ENCODE measurements at regions not wholly inside any gene's neighbourhood (a gene's known extent, or its start where the extent isn't known, plus 50 kb on each side); places are given as distances from the start of the nearest gene placed in this dataset.

DNA sequence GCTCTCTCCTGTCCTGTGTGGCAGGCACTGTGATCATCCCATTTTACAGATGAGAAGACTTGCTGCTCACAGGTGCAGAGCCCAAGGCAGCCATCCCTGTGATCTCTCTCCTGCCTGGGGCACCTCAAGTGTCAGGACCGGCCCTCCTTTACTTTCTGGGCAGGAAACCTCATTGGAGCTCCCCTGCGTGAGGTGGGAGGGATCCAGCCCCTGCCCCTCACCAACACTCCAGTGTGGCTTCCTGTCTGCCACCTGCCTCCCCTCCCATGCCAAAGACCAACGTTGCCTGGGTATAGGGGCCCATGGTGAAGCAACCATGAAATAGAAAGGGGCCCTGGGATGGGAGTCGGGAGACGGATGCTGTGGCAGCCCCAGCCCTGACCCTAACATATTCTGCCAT is 91.2 kb upstream of the MYL10 start:
- 83 to 88% methylated on average over 5 of the region's 5 CpGs for WGBS, 2 experiments (ENCODE audit: low coverage in 1 of 2, low lambda C conversion rate in 2 of 2, missing lambda C conversion rate in 2 of 2)
- Histone ChIP-seq H3K4me3 (no peak overlapping the region), H3K27me3 (replicated peaks; ENCODE audit: insufficient read depth) (no peaks in the 10 kb centered on the region; the same call in 1 of the 2 replicates), H3K79me2 (ENCODE audit: insufficient read depth) (no peaks in the 10 kb centered on the region), H3F3A (ENCODE audit: insufficient read depth) (no peaks in the 10 kb centered on the region), H3K4me2 (ENCODE audit: unreplicated experiment) (no peak overlapping the region), H3K27ac (no peak overlapping the region), H3K9ac (no peak overlapping the region), H3K9me2 (ENCODE audit: insufficient read depth) (no peaks in the 10 kb centered on the region), H3K9me3 (ENCODE audit: low read depth) (no peaks in the 10 kb centered on the region), H4K20me1 (ENCODE audit: insufficient read depth) (no peaks in the 10 kb centered on the region), H2AFZ (no peak overlapping the region), H3K4me1 (ENCODE audit: insufficient read depth) (no peaks in the 10 kb centered on the region; the same call in 1 of the 2 replicates), H3K36me3 (ENCODE audit: low read depth) (no peaks in the 10 kb centered on the region)
- no peak for TF ChIP-seq EZH2phosphoT487 (IDR thresholded peaks at IDR 0.05; ENCODE audit: insufficient read depth, low read depth)
- no peak for TF ChIP-seq EZH2 (IDR thresholded peaks at IDR 0.05; ENCODE audit: insufficient read depth, poor library complexity, severe bottlenecking)
- DNase-seq, result no peak
- in situ Hi-C loops (cut with MboI), result no loop called here

DNA sequence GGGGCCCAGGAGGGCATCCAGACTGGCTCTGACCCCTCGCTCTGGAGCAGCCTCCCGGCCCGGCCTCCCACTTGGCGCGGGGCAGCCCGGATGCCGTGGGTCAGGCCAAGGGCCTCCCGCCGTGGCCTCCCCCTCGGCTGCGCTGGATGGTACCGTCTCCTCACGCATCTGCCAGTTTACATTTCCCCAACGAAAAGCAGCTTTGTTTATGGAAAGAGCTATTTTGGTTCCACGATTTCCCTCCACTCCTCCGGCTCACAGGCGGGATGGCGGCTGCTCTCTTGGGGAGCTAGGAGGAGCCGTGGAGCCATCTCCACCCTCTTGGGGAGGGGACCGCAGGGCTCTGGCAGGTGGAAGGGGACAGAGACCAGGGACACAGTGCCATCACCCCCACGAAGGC is 93.2 kb upstream of the MYL10 start:
- DNase-seq, result no peak
- H2AFZ ChIP-seq, result no peak overlapping the region
- 41 to 57% methylated on average over 20 to 21 of the region's 21 CpGs for WGBS, 2 experiments (ENCODE audit: low coverage in 1 of 2, low lambda C conversion rate in 2 of 2, missing lambda C conversion rate in 2 of 2)
- H3K36me3 ChIP-seq (ENCODE audit: low read depth), result no peaks in the 10 kb centered on the region
- no peak for TF ChIP-seq EZH2 (IDR thresholded peaks at IDR 0.05; ENCODE audit: insufficient read depth, poor library complexity, severe bottlenecking)
- TF ChIP-seq EZH2phosphoT487 (IDR thresholded peaks at IDR 0.05; ENCODE audit: insufficient read depth, low read depth), result no peak
- H3K9me2 ChIP-seq (ENCODE audit: insufficient read depth), result no peaks in the 10 kb centered on the region
- H3K79me2 ChIP-seq (ENCODE audit: insufficient read depth), result no peaks in the 10 kb centered on the region
- H3K27ac ChIP-seq, result no peak overlapping the region
- H3K4me2 ChIP-seq (ENCODE audit: unreplicated experiment), result no peak overlapping the region
- no peaks in the 10 kb centered on the region for H4K20me1 ChIP-seq (ENCODE audit: insufficient read depth)
- no peaks in the 10 kb centered on the region; the same call in 1 of the 2 replicates for H3K4me1 ChIP-seq (ENCODE audit: insufficient read depth)
- in situ Hi-C loops (cut with MboI), result no loop called here
- no peak overlapping the region for H3K9ac ChIP-seq
- no peak overlapping the region for H3K4me3 ChIP-seq
- no peaks in the 10 kb centered on the region for H3F3A ChIP-seq (ENCODE audit: insufficient read depth)
- H3K27me3 ChIP-seq (replicated peaks; ENCODE audit: insufficient read depth), result no peaks in the 10 kb centered on the region; the same call in 1 of the 2 replicates
- H3K9me3 ChIP-seq (ENCODE audit: low read depth), result no peaks in the 10 kb centered on the region

DNA sequence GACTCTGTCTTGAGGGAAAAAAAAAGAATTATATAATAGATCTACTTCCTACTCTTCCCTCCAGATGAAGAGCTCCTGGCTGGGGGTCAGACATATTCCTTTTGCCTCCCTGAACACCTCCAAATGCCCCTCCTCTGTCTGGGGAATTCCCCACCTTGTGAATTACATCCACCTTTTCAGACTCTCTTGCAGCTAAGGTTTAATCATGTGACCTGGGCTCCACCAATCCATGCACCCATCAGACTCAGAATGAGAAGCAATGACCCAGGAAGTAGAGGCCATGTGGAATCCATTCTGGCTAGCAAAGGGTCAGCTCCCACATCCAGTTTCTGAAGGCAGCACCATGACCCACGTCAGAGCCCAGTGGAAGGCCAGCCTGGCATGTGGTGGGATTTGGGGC is 93.6 kb upstream of the CUX1 start:
- Histone ChIP-seq H3K4me2 (ENCODE audit: unreplicated experiment) (no peak overlapping the region), H3K4me3 (no peak overlapping the region), H3K27me3 (replicated peaks; ENCODE audit: insufficient read depth) (no peaks in the 10 kb centered on the region; the same call in 1 of the 2 replicates), H3F3A (ENCODE audit: insufficient read depth) (no peaks in the 10 kb centered on the region), H2AFZ (no peak overlapping the region), H3K79me2 (ENCODE audit: insufficient read depth) (no peaks in the 10 kb centered on the region), H3K9ac (no peak overlapping the region), H3K9me3 (ENCODE audit: low read depth) (no peaks in the 10 kb centered on the region), H4K20me1 (ENCODE audit: insufficient read depth) (no peaks in the 10 kb centered on the region), H3K27ac (no peak overlapping the region), H3K36me3 (ENCODE audit: low read depth) (no peaks in the 10 kb centered on the region), H3K4me1 (ENCODE audit: insufficient read depth) (no peaks in the 10 kb centered on the region; the same call in 1 of the 2 replicates), H3K9me2 (ENCODE audit: insufficient read depth) (no peaks in the 10 kb centered on the region)
- 67 to 83% methylated on average over 1 of the region's 1 CpG for WGBS, 2 experiments (ENCODE audit: low coverage in 1 of 2, low lambda C conversion rate in 2 of 2, missing lambda C conversion rate in 2 of 2)
- in situ Hi-C loops (cut with MboI), result no loop called here
- no peak for TF ChIP-seq EZH2 (IDR thresholded peaks at IDR 0.05; ENCODE audit: insufficient read depth, poor library complexity, severe bottlenecking)
- no peak for TF ChIP-seq EZH2phosphoT487 (IDR thresholded peaks at IDR 0.05; ENCODE audit: insufficient read depth, low read depth)
- no peak for DNase-seq

DNA sequence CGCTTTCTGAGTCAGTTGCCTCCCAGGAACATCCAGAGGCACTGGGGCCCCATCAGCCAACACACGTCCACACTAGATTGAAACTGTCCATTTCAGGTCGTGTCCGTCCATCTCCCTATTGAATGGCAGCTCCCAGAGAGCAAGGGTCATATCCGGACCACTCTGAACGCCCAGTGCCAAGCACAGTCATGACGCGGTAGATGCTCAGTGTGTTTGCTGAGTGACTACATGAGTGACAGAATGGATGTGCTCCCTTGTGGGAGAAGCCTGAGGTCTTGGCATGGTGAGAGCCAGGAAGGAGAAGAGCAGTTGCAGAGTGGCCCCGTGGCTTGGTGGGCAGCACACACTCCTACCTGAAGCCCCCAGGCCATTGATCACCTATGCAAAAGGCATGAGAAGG is 92.5 kb upstream of the CUX1 start:
- Histone ChIP-seq H4K20me1 (ENCODE audit: insufficient read depth) (no peaks in the 10 kb centered on the region), H3K9ac (no peak overlapping the region), H3K9me3 (ENCODE audit: low read depth) (no peaks in the 10 kb centered on the region), H3K79me2 (ENCODE audit: insufficient read depth) (no peaks in the 10 kb centered on the region), H3K36me3 (ENCODE audit: low read depth) (no peaks in the 10 kb centered on the region), H2AFZ (no peak overlapping the region), H3K27ac (no peak overlapping the region), H3K4me2 (ENCODE audit: unreplicated experiment) (no peak overlapping the region), H3K4me3 (no peak overlapping the region), H3K4me1 (ENCODE audit: insufficient read depth) (peaks cover 3% of the 10 kb centered on the region), H3K9me2 (ENCODE audit: insufficient read depth) (no peaks in the 10 kb centered on the region), H3F3A (ENCODE audit: insufficient read depth) (no peaks in the 10 kb centered on the region), H3K27me3 (replicated peaks; ENCODE audit: insufficient read depth) (no peaks in the 10 kb centered on the region; the same call in 1 of the 2 replicates)
- no peak for TF ChIP-seq EZH2 (IDR thresholded peaks at IDR 0.05; ENCODE audit: insufficient read depth, poor library complexity, severe bottlenecking)
- no peak for TF ChIP-seq EZH2phosphoT487 (IDR thresholded peaks at IDR 0.05; ENCODE audit: insufficient read depth, low read depth)
- in situ Hi-C loops (cut with MboI), result no loop called here
- DNase-seq, result no peak
- 70 to 77% methylated on average over 9 of the region's 9 CpGs for WGBS, 2 experiments (ENCODE audit: low coverage in 1 of 2, low lambda C conversion rate in 2 of 2, missing lambda C conversion rate in 2 of 2)

DNA sequence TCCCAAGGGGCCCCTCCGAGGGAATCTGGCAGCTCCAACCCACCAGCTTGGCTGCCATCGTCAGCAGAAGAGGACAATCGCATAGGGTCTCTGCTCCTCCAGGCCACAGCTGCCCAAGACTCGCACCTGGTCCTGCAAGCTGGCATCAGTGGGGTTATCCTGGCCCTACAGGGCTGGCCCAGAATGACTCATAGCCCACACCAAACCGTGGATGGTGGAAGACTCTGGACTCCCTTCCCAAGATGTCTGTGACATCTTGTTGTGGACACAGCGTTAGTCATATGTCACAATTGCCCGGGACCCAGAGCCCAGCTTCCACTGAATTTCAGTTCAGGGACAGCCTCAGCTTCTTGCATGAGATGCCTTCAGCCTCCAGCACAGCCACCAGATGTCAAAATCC is 91.5 kb upstream of the CUX1 start:
- H3K4me3 ChIP-seq, result no peak overlapping the region
- TF ChIP-seq EZH2 (IDR thresholded peaks at IDR 0.05; ENCODE audit: insufficient read depth, poor library complexity, severe bottlenecking) (no peak), EZH2phosphoT487 (IDR thresholded peaks at IDR 0.05; ENCODE audit: insufficient read depth, low read depth) (no peak)
- H3K79me2 ChIP-seq (ENCODE audit: insufficient read depth), result no peaks in the 10 kb centered on the region
- no peak overlapping the region for H2AFZ ChIP-seq
- no peak overlapping the region for H3K4me2 ChIP-seq (ENCODE audit: unreplicated experiment)
- 44 to 50% methylated on average over 7 of the region's 7 CpGs for WGBS, 2 experiments (ENCODE audit: low coverage in 1 of 2, low lambda C conversion rate in 2 of 2, missing lambda C conversion rate in 2 of 2)
- H3K9ac ChIP-seq, result no peak overlapping the region
- no peaks in the 10 kb centered on the region for H3K9me2 ChIP-seq (ENCODE audit: insufficient read depth)
- no peaks in the 10 kb centered on the region; the same call in 1 of the 2 replicates for H3K27me3 ChIP-seq (replicated peaks; ENCODE audit: insufficient read depth)
- DNase-seq, result no peak
- in situ Hi-C loops (cut with MboI), result no loop called here
- no peaks in the 10 kb centered on the region for H3F3A ChIP-seq (ENCODE audit: insufficient read depth)
- H3K4me1 ChIP-seq (ENCODE audit: insufficient read depth), result peaks cover 3% of the 10 kb centered on the region
- no peaks in the 10 kb centered on the region for H3K9me3 ChIP-seq (ENCODE audit: low read depth)
- H3K27ac ChIP-seq, result no peak overlapping the region
- H3K36me3 ChIP-seq (ENCODE audit: low read depth), result no peaks in the 10 kb centered on the region
- H4K20me1 ChIP-seq (ENCODE audit: insufficient read depth), result no peaks in the 10 kb centered on the region
